ENCODE measurements at regions not wholly inside any gene's neighbourhood (a gene's known extent, or its start where the extent isn't known, plus 50 kb on each side); places are given as distances from the start of the nearest gene placed in this dataset.

GRCh38 chr10:128500642-128501041 is 374.4 kb upstream of the MKI67 start:
- DNase-seq = no peak
- H3K4me1 Mint-ChIP-seq (ENCODE audit: low read depth in 2 of 2) = no peaks in the 10 kb centered on the region
- no peaks in the 10 kb centered on the region for H3K36me3 Mint-ChIP-seq (ENCODE audit: insufficient read depth)

DNA sequence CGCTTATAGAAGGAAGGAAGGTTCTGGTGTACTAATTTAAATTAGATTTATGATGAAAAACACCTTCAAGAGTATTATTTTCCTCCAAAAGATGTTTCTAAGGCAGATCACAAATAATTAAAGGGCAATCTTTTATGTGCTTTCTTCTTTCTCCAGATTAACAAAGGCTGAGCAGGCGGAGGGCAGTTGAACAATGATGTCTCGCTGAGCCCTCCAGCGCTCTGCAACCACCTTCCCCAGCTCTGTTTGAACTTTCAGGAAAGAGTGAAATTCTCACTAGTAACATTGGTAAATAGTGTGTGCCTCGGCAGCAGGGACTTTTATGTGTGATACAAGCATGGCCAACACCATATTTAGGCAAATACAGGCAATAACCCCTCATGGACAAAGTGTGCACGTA is 379.1 kb upstream of the MKI67 start:
- Mint-ChIP-seq H3K4me1 (ENCODE audit: low read depth in 2 of 2) (no peaks in the 10 kb centered on the region), H3K9me3 (peaks cover 0 to 2% of the 10 kb centered on the region in 2 donors), H3K36me3 (ENCODE audit: insufficient read depth) (no peaks in the 10 kb centered on the region), H3K4me3 (no peak overlapping the region), H3K27ac (no peak overlapping the region), H3K27me3 (no peaks in the 10 kb centered on the region)
- ATAC-seq (replicated peaks) (no peak), DNase-seq (no peak)

More at GRCh38 chr10:128500642-128501041, 374.4 kb upstream of the MKI67 start:
- no peaks in the 10 kb centered on the region for H3K27me3 Mint-ChIP-seq
- H3K4me3 Mint-ChIP-seq = no peak overlapping the region
- no peaks in the 10 kb centered on the region for H3K9me3 Mint-ChIP-seq
- no peak for ATAC-seq (replicated peaks)
- H3K27ac Mint-ChIP-seq = no peak overlapping the region

GRCh38 chr10:128506423-128506822 is 380.2 kb upstream of the MKI67 start:
- H3K27me3 Mint-ChIP-seq = no peaks in the 10 kb centered on the region
- no peak overlapping the region for H3K27ac Mint-ChIP-seq
- H3K9me3 Mint-ChIP-seq = peaks cover 0 to 2% of the 10 kb centered on the region in 2 donors
- no peak for DNase-seq
- H3K4me1 Mint-ChIP-seq (ENCODE audit: low read depth in 2 of 2) = no peaks in the 10 kb centered on the region
- no peaks in the 10 kb centered on the region for H3K36me3 Mint-ChIP-seq (ENCODE audit: insufficient read depth)
- no peak overlapping the region for H3K4me3 Mint-ChIP-seq
- no peak for ATAC-seq (replicated peaks)

DNA sequence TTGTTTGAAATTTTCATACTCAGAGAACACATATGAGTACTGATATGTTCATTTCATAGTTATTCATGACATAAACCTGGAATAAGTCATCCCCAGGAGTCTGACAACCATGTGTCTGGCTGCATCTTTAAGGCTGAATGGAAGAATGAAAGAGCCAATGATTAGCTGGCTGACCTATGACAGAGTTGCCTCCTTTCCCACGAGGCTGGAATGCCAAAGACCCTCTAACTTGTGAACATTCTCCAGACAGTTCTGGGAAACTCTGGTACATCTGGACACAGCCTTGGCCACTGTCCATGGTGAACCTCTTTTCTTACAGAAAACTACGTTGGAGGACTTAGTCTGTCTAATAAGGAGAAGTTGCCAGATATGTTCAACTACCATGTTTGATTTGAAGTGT is 380.8 kb upstream of the MKI67 start:
- H3K36me3 Mint-ChIP-seq (ENCODE audit: insufficient read depth) = no peaks in the 10 kb centered on the region
- H3K4me3 Mint-ChIP-seq = no peak overlapping the region
- DNase-seq (no peak), ATAC-seq (replicated peaks) (no peak)
- H3K27me3 Mint-ChIP-seq = peaks cover 0 to 4% of the 10 kb centered on the region in 2 donors
- H3K27ac Mint-ChIP-seq = no peak overlapping the region
- H3K4me1 Mint-ChIP-seq (ENCODE audit: low read depth in 2 of 2) = no peaks in the 10 kb centered on the region
- H3K9me3 Mint-ChIP-seq = peaks cover 0 to 2% of the 10 kb centered on the region in 2 donors

DNA sequence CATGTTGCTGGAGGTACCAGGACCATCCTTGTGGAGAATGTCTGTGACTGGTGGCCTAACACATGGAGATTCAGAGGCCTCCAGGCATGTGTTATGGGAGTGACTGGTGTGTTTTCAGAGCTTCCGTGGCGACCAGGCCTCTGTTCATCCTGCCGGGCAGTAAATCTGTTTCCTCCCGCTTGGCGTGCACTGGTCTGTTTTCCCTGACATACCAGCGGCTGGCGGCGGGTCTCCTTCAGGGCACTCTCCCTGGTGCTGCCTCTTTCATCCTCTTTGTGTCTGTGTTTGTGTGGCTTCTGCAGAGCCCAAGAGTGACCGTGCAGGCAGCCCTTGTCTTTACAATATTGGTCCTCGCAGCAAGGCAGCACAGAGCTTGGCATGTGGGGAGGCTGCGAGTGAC is 385.1 kb upstream of the MKI67 start:
- no peak for ATAC-seq (replicated peaks)
- DNase-seq = no peak
- H3K36me3 Mint-ChIP-seq (ENCODE audit: insufficient read depth) = no peaks in the 10 kb centered on the region
- peaks cover 0 to 7% of the 10 kb centered on the region in 2 donors for H3K27me3 Mint-ChIP-seq
- H3K4me1 Mint-ChIP-seq (ENCODE audit: low read depth in 2 of 2) = no peaks in the 10 kb centered on the region
- no peak overlapping the region for H3K27ac Mint-ChIP-seq
- no peak overlapping the region for H3K4me3 Mint-ChIP-seq
- H3K9me3 Mint-ChIP-seq = peaks cover 0 to 2% of the 10 kb centered on the region in 2 donors

- Mint-ChIP-seq H3K4me3 (no peak overlapping the region), H3K27me3 (peaks cover 0 to 7% of the 10 kb centered on the region in 2 donors), H3K4me1 (ENCODE audit: low read depth in 2 of 2) (no peaks in the 10 kb centered on the region), H3K9me3 (peaks cover 0 to 1% of the 10 kb centered on the region in 2 donors), H3K27ac (no peak overlapping the region), H3K36me3 (ENCODE audit: insufficient read depth) (no peaks in the 10 kb centered on the region)
- ATAC-seq (replicated peaks) (no peak), DNase-seq (no peak)
These were observed 386.5 kb upstream of the MKI67 start for GRCh38 chr10:128512767-128513166.

DNA sequence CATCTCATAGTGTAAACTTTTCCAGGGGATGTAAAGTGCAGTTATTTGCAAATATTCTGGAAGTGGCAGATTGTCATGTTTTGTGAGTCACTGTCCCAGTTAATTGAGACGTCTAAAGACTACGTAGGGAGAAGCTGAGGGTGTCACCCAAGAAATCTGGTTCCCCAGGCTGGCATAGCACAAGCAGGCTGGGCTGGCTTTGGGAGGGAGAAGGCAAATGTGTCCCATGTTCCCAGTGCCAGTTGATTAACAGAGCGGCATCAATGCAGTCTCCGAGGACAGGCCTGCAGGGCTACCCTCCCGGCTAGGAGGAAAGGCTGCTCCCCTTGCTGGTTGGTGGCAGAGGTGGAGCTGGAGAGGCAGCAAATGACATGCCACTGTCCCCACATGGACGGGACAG is 388.3 kb upstream of the MKI67 start:
- DNase-seq (no peak), ATAC-seq (replicated peaks) (no peak)
- Mint-ChIP-seq H3K36me3 (ENCODE audit: insufficient read depth) (no peaks in the 10 kb centered on the region), H3K4me3 (no peak overlapping the region), H3K27me3 (peaks cover 0 to 7% of the 10 kb centered on the region in 2 donors), H3K4me1 (ENCODE audit: low read depth in 2 of 2) (no peaks in the 10 kb centered on the region), H3K27ac (no peak overlapping the region), H3K9me3 (no peaks in the 10 kb centered on the region)

DNA sequence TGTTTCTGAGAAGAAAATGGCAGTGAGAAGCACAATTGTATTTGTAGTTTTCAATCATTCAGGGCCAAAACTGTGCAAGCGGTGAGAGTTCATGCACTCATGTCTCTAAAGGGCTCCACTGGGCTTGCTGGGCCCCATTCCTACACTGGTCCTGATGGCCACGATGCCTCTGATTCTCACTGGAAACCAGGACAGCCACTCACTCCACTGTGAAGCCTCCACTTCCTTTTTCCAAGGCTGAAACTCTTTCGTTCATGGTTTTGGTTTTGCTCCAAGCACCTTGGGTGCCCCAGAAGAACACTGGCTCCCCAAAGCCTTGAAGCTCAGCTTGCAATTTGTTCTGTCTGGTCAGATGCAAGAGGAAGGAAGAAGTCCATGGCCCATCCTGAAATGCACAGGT is 390.0 kb upstream of the MKI67 start:
- Mint-ChIP-seq H3K27ac (no peak overlapping the region), H3K4me3 (no peak overlapping the region), H3K27me3 (peaks cover 0 to 7% of the 10 kb centered on the region in 2 donors), H3K4me1 (ENCODE audit: low read depth in 2 of 2) (no peaks in the 10 kb centered on the region), H3K36me3 (ENCODE audit: insufficient read depth) (no peaks in the 10 kb centered on the region), H3K9me3 (no peaks in the 10 kb centered on the region)
- no peak for DNase-seq
- ATAC-seq (replicated peaks) = no peak

DNA sequence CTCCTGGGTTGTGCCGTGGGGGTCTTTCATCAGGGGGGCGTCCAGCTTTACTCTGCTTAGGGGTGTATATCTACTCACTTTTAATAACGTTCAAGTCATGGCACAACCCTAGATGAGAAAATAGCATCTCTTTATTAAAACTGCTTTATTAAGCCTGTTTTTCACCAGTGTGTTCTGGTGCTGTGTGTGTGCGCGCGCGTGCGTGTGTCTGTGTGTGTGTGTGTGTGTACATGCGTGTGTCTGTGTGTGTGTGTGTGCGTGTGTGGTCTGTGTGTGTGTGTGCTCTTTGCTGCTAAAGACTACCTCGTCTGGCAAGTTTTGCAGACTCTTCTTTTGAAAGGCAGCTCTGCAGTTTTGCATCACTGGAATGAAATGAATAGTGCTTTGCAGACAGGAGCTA is 390.9 kb upstream of the MKI67 start:
- no peaks in the 10 kb centered on the region for H3K36me3 Mint-ChIP-seq (ENCODE audit: insufficient read depth)
- no peak overlapping the region for H3K27ac Mint-ChIP-seq
- DNase-seq (no peak), ATAC-seq (replicated peaks) (no peak)
- peaks cover 0 to 2% of the 10 kb centered on the region in 2 donors for H3K27me3 Mint-ChIP-seq
- no peak overlapping the region for H3K4me3 Mint-ChIP-seq
- H3K4me1 Mint-ChIP-seq (ENCODE audit: low read depth in 2 of 2) = no peaks in the 10 kb centered on the region
- no peaks in the 10 kb centered on the region for H3K9me3 Mint-ChIP-seq

- ATAC-seq (replicated peaks) (no peak), DNase-seq (no peak)
- H3K4me1 Mint-ChIP-seq (ENCODE audit: low read depth in 2 of 2) = no peaks in the 10 kb centered on the region
- H3K4me3 Mint-ChIP-seq = no peak overlapping the region
- H3K9me3 Mint-ChIP-seq = no peaks in the 10 kb centered on the region
- no peak overlapping the region for H3K27ac Mint-ChIP-seq
- H3K27me3 Mint-ChIP-seq = no peaks in the 10 kb centered on the region
- H3K36me3 Mint-ChIP-seq (ENCODE audit: insufficient read depth) = no peaks in the 10 kb centered on the region
These were observed 391.8 kb upstream of the MKI67 start for GRCh38 chr10:128518000-128518399.

DNA sequence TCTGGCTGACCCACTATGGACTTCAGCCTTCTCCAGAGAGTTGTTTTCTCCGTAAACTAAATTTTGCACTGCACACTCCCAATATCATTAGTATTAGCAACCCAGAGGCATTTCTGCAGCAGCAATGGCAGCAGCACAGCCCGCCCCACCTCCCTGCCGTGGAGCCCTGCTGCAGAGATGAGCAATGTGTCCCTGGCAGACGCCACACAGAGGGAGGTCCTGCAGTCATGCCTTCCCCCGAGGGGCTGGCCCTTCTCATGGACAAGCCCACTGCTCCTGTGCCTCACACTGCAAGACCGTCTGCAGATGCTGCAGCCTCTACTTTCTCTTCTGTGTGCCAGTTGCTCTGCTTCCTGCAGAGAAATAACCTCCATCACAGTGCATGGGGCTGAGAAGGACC is 393.4 kb upstream of the MKI67 start:
- no peaks in the 10 kb centered on the region for H3K9me3 Mint-ChIP-seq
- H3K36me3 Mint-ChIP-seq (ENCODE audit: insufficient read depth) = no peaks in the 10 kb centered on the region
- DNase-seq (no peak), ATAC-seq (replicated peaks) (no peak)
- no peaks in the 10 kb centered on the region for H3K4me1 Mint-ChIP-seq (ENCODE audit: low read depth in 2 of 2)
- no peak overlapping the region for H3K27ac Mint-ChIP-seq
- no peak overlapping the region for H3K4me3 Mint-ChIP-seq
- no peaks in the 10 kb centered on the region for H3K27me3 Mint-ChIP-seq

GRCh38 chr10:128520211-128520815 is 394.1 kb upstream of the MKI67 start:
- H3K4me3 Mint-ChIP-seq = no peak overlapping the region
- no peaks in the 10 kb centered on the region for H3K36me3 Mint-ChIP-seq (ENCODE audit: insufficient read depth)
- no peak for ATAC-seq (replicated peaks)
- no peak overlapping the region for H3K27ac Mint-ChIP-seq
- H3K4me1 Mint-ChIP-seq (ENCODE audit: low read depth in 2 of 2) = no peaks in the 10 kb centered on the region
- DNase-seq = no peak
- H3K27me3 Mint-ChIP-seq = no peaks in the 10 kb centered on the region
- H3K9me3 Mint-ChIP-seq = no peaks in the 10 kb centered on the region

DNA sequence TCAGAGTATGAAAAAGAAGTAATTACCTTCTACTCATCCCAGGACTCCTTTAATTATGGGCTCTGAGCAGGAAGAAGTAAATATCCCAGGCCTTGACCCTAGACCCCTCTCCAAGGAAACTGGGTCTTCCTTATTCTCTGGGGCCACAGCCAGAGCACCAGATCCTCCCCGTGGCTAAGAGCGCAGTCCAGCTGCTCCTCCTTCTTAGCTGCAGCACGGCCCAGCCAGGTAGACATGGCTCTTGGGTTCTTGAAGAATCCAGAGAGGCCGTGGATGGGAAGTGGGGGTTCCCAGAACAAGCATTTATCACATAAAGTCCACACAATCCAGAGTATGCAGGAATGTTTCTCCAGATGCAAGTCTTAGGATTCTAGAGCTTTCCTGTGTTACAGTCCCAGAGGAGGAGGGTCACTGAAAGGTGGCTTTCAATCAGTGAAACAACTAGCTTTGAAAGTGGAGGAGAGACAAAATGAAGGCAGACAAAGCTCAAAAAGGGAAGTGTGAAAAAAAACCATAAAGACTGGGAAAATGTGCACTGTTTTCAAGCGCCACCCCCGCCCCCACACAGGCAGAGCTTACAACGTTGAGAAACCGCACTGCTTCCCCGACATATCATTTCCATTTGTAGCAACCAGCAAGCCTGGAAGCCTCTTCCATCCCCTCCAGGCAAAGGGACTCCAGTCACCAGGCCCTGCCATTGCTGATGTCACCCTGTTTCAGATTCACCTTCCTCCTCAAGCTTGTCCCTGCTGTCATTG is 396.5 kb upstream of the MKI67 start:
- Mint-ChIP-seq H3K4me1 (ENCODE audit: low read depth in 2 of 2) (no peaks in the 10 kb centered on the region), H3K27ac (no peak overlapping the region), H3K4me3 (no peak overlapping the region), H3K27me3 (peaks cover 8 to 9% of the 10 kb centered on the region in 2 donors), H3K9me3 (no peaks in the 10 kb centered on the region), H3K36me3 (ENCODE audit: insufficient read depth) (no peaks in the 10 kb centered on the region)
- DNase-seq (no peak), ATAC-seq (replicated peaks) (no peak)

- no peaks in the 10 kb centered on the region for H3K9me3 Mint-ChIP-seq
- no peak overlapping the region for H3K27ac Mint-ChIP-seq
- H3K4me1 Mint-ChIP-seq (ENCODE audit: low read depth in 2 of 2) = no peaks in the 10 kb centered on the region
- ATAC-seq (replicated peaks) (no peak), DNase-seq (no peak)
- H3K27me3 Mint-ChIP-seq = peaks cover 14 to 17% of the 10 kb centered on the region in 2 donors
- no peaks in the 10 kb centered on the region for H3K36me3 Mint-ChIP-seq (ENCODE audit: insufficient read depth)
- H3K4me3 Mint-ChIP-seq = no peak overlapping the region
These were observed 399.2 kb upstream of the MKI67 start for GRCh38 chr10:128525444-128525843.

Data from effector memory CD8-positive, alpha-beta T cell (primary cell).